ENCODE measurements at regions not wholly inside any gene's neighbourhood (a gene's known extent, or its start where the extent isn't known, plus 50 kb on each side); places are given as distances from the start of the nearest gene placed in this dataset.

DNA sequence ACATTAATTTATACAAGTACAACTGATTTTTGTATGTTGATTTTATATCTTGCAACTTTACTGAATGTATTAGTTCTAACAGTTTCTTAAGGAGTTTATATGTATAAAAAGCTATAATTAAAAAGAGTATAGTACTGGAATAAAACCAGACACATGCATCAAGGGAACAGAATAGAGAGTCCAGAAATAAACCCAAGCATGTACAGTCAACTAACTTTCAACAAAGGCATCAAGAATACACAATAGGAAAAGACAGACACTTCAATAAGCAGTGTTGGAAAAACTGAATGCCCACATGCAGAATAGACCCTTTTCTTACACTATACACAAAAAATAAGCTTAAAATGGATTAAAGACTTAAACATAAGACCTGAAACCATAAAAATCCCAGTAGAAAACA lies 170.9 kb downstream of the ICE1 start:
- H3K4me3 ChIP-seq (replicated peaks; ENCODE audit: insufficient read depth, low read length), result no peak overlapping the region
- no peak for TF ChIP-seq SPI1 (IDR thresholded peaks at IDR 0.05; ENCODE audit: borderline replicate concordance, low read depth)
- no peaks in the 10 kb centered on the region for H3K27me3 ChIP-seq (ENCODE audit: insufficient read depth, poor library complexity, severe bottlenecking)
- no peak for DNase-seq (ENCODE audit: low read depth in 1 of 2, low spot score in 1 of 2)
- H3K27ac ChIP-seq (replicated peaks), result no peak overlapping the region

- DNase-seq (ENCODE audit: low read depth in 1 of 2, low spot score in 1 of 2), result no peak
- H3K4me3 ChIP-seq (replicated peaks; ENCODE audit: insufficient read depth, low read length), result no peak overlapping the region
- H3K27ac ChIP-seq (replicated peaks), result no peak overlapping the region
- no peak for TF ChIP-seq SPI1 (IDR thresholded peaks at IDR 0.05; ENCODE audit: borderline replicate concordance, low read depth)
- no peak for TF ChIP-seq POLR2AphosphoS5 (IDR thresholded peaks at IDR 0.05; ENCODE audit: low read depth)
- no peak for TF ChIP-seq GABPA (IDR thresholded peaks at IDR 0.05; ENCODE audit: low read depth)
- H3K27me3 ChIP-seq (ENCODE audit: insufficient read depth, poor library complexity, severe bottlenecking), result no peaks in the 10 kb centered on the region
Measured at GRCh38 chr5:5592541-5592940, 170.1 kb downstream of the ICE1 start.

GRCh38 chr5:5591567-5591966 lies 169.1 kb downstream of the ICE1 start:
- Histone ChIP-seq H3K27me3 (ENCODE audit: insufficient read depth, poor library complexity, severe bottlenecking) (no peaks in the 10 kb centered on the region), H3K4me3 (replicated peaks; ENCODE audit: insufficient read depth, low read length) (no peak overlapping the region), H3K27ac (replicated peaks) (no peak overlapping the region)
- no peak for DNase-seq (ENCODE audit: low read depth in 1 of 2, low spot score in 1 of 2)
- no peak for TF ChIP-seq REST (IDR thresholded peaks at IDR 0.05; ENCODE audit: insufficient replicate concordance, low read depth)
- no peak for TF ChIP-seq GABPA (IDR thresholded peaks at IDR 0.05; ENCODE audit: low read depth)
- no peak for TF ChIP-seq POLR2AphosphoS5 (IDR thresholded peaks at IDR 0.05; ENCODE audit: low read depth)
- TF ChIP-seq, protein P1, sequence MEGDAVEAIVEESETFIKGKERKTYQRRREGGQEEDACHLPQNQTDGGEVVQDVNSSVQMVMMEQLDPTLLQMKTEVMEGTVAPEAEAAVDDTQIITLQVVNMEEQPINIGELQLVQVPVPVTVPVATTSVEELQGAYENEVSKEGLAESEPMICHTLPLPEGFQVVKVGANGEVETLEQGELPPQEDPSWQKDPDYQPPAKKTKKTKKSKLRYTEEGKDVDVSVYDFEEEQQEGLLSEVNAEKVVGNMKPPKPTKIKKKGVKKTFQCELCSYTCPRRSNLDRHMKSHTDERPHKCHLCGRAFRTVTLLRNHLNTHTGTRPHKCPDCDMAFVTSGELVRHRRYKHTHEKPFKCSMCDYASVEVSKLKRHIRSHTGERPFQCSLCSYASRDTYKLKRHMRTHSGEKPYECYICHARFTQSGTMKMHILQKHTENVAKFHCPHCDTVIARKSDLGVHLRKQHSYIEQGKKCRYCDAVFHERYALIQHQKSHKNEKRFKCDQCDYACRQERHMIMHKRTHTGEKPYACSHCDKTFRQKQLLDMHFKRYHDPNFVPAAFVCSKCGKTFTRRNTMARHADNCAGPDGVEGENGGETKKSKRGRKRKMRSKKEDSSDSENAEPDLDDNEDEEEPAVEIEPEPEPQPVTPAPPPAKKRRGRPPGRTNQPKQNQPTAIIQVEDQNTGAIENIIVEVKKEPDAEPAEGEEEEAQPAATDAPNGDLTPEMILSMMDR (IDR thresholded peaks at IDR 0.05; ENCODE audit: insufficient read depth, low read length), result no peak
- no peak for TF ChIP-seq SPI1 (IDR thresholded peaks at IDR 0.05; ENCODE audit: borderline replicate concordance, low read depth)

GRCh38 chr5:5589857-5590256 lies 167.4 kb downstream of the ICE1 start:
- H3K4me3 ChIP-seq (replicated peaks; ENCODE audit: insufficient read depth, low read length), result no peak overlapping the region

More at GRCh38 chr5:5589857-5590256, 167.4 kb downstream of the ICE1 start:
- H3K27ac ChIP-seq (replicated peaks), result no peak overlapping the region
- DNase-seq (ENCODE audit: low read depth in 1 of 2, low spot score in 1 of 2), result no peak
- H3K27me3 ChIP-seq (ENCODE audit: insufficient read depth, poor library complexity, severe bottlenecking), result no peaks in the 10 kb centered on the region
- TF ChIP-seq POLR2AphosphoS5 (IDR thresholded peaks at IDR 0.05; ENCODE audit: low read depth), result no peak
- no peak for TF ChIP-seq GABPA (IDR thresholded peaks at IDR 0.05; ENCODE audit: low read depth)
- TF ChIP-seq, protein P1 (IDR thresholded peaks at IDR 0.05; ENCODE audit: insufficient read depth, low read length), result no peak
- TF ChIP-seq SPI1 (IDR thresholded peaks at IDR 0.05; ENCODE audit: borderline replicate concordance, low read depth), result no peak
- TF ChIP-seq REST (IDR thresholded peaks at IDR 0.05; ENCODE audit: insufficient replicate concordance, low read depth), result no peak

All from HL-60 (cell line).